ENCODE measurements at regions not wholly inside any gene's neighbourhood (a gene's known extent, or its start where the extent isn't known, plus 50 kb on each side); places are given as distances from the start of the nearest gene placed in this dataset.

DNA sequence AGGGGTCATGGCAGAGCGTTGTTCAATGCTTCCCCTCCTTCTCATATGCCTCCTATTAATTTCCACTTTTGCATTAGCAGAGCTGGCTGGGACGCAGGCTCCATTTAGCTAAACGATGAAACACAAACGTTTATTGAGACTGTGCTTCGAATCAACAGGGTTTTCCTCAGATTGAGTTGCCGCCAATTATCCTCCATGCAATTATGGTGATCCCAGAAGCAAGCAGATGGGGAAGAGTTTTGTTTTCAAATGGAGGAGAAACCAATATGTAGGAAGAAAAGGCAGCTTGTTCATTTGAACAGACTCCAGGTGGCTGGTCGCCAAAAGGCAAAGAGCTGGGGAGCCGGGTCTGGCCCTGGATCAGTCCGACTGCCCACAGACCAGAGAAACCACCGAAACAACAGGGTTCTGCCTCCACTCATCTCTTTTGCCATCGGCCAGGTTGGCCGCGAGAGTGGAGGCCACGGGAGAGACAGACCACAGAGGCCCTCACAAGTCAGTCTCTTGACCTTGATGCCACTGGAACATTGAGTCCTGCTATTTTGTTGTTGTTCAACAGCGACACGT, 184.8 kb downstream of the GBA3 start:
- Histone ChIP-seq H3K27me3 (replicated peaks in 2 of 5; ENCODE audit: control insufficient read depth in 4 of 5, insufficient read depth in 5 of 5, low read length in 4 of 5) (no peaks in the 10 kb centered on the region), H3K36me3 (ENCODE audit: control insufficient read depth in 4 of 4, insufficient read depth in 4 of 4, low read length in 3 of 4) (no peaks in the 10 kb centered on the region), H3K9me3 (ENCODE audit: control extremely low read depth in 1 of 5, control insufficient read depth in 4 of 5, insufficient read depth in 2 of 5, low read depth in 1 of 5, low read length in 4 of 5) (no peaks in the 10 kb centered on the region), H3K4me1 (ENCODE audit: control extremely low read depth in 1 of 4, control insufficient read depth in 4 of 4, insufficient read depth in 4 of 4, low read length in 3 of 4) (no peaks in the 10 kb centered on the region), H3K4me3 (ENCODE audit: control insufficient read depth in 1 of 7, extremely low read depth in 1 of 7, insufficient read depth in 4 of 7, low read depth in 2 of 7, low read length in 6 of 7) (no peak overlapping the region), H3K27ac (ENCODE audit: insufficient read depth in 1 of 2, low read depth in 1 of 2, low read length in 2 of 2, poor library complexity in 1 of 2, severe bottlenecking in 2 of 2) (no peak overlapping the region)
- ChIA-PET CTCF (no interaction called here), POLR2A (no interaction called here)
- no peak for DNase-seq
- 90% methylated on average over 16 of the region's 16 CpGs for WGBS (ENCODE audit: insufficient coverage)

DNA sequence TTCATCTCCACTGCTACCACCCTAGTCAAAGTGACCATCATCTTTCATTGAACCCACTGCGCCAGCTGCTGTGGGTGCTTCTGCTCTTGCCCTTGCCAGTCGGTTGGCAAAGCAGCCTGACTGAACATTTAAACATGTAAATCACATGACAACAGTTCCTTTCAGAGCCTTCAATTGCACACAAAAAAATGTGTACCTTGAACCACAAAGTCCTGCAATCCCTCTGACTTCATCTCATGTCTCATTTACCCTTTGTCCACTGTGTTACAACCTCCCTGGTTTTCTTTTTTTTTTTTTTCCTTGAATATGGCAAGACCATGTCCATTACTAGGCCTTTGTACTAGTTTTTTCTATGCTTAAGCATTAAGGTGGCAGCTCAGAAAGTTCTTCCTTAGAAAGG, 183.5 kb downstream of the GBA3 start:
- Histone ChIP-seq H3K27ac (ENCODE audit: insufficient read depth in 1 of 2, low read depth in 1 of 2, low read length in 2 of 2, poor library complexity in 1 of 2, severe bottlenecking in 2 of 2) (no peak overlapping the region), H3K36me3 (ENCODE audit: control insufficient read depth in 4 of 4, insufficient read depth in 4 of 4, low read length in 3 of 4) (no peaks in the 10 kb centered on the region), H3K4me3 (ENCODE audit: control insufficient read depth in 1 of 7, extremely low read depth in 1 of 7, insufficient read depth in 4 of 7, low read depth in 2 of 7, low read length in 6 of 7) (no peak overlapping the region), H3K4me1 (ENCODE audit: control extremely low read depth in 1 of 4, control insufficient read depth in 4 of 4, insufficient read depth in 4 of 4, low read length in 3 of 4) (no peaks in the 10 kb centered on the region), H3K9me3 (ENCODE audit: control extremely low read depth in 1 of 5, control insufficient read depth in 4 of 5, insufficient read depth in 2 of 5, low read depth in 1 of 5, low read length in 4 of 5) (no peaks in the 10 kb centered on the region), H3K27me3 (replicated peaks in 2 of 5; ENCODE audit: control insufficient read depth in 4 of 5, insufficient read depth in 5 of 5, low read length in 4 of 5) (no peaks in the 10 kb centered on the region)
- ChIA-PET POLR2A (no interaction called here), CTCF (no interaction called here)
- no peak for DNase-seq
- WGBS (ENCODE audit: insufficient coverage) = 94% methylated on average over 2 of the region's 2 CpGs

- H3K4me1 ChIP-seq (ENCODE audit: control extremely low read depth in 1 of 4, control insufficient read depth in 4 of 4, insufficient read depth in 4 of 4, low read length in 3 of 4) = no peaks in the 10 kb centered on the region
- ChIA-PET POLR2A (no interaction called here), CTCF (no interaction called here)
- 83% methylated on average over 2 of the region's 4 CpGs for WGBS (ENCODE audit: insufficient coverage)
- no peaks in the 10 kb centered on the region for H3K9me3 ChIP-seq (ENCODE audit: control extremely low read depth in 1 of 5, control insufficient read depth in 4 of 5, insufficient read depth in 2 of 5, low read depth in 1 of 5, low read length in 4 of 5)
- no peak overlapping the region for H3K4me3 ChIP-seq (ENCODE audit: control insufficient read depth in 1 of 7, extremely low read depth in 1 of 7, insufficient read depth in 4 of 7, low read depth in 2 of 7, low read length in 6 of 7)
- DNase-seq = no peak
- no peaks in the 10 kb centered on the region for H3K36me3 ChIP-seq (ENCODE audit: control insufficient read depth in 4 of 4, insufficient read depth in 4 of 4, low read length in 3 of 4)
- H3K27ac ChIP-seq (ENCODE audit: insufficient read depth in 1 of 2, low read depth in 1 of 2, low read length in 2 of 2, poor library complexity in 1 of 2, severe bottlenecking in 2 of 2) = no peak overlapping the region
- H3K27me3 ChIP-seq (replicated peaks in 2 of 5; ENCODE audit: control insufficient read depth in 4 of 5, insufficient read depth in 5 of 5, low read length in 4 of 5) = no peaks in the 10 kb centered on the region
These were observed 183.0 kb downstream of the GBA3 start for GRCh38 chr4:22875587-22876257.

DNA sequence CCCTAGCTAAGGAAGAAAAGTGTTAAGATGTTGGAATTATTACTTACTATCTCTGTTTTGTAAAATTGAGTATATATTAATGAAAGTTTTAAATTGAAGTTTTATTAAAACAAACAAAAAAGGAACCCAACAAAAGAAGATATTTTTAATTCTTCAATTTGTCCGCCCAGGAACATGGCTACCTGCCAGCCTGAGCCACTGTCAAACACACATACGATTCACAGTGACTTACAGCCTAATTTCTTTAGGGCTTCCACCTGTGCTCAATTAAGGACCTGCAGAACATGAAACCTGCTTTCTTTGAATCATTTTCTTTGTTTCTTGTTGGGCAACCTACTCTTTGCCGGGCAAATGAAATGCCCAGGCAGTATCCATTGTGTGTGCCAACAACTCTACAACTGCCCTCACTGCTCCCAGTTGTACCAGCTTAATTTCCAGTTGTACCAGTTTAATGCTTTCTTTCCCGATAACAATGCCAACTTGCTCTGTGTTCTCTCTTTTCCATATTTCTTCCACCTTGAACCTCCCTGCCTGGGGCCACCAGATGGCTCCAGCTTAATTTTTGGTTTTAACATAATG, 181.7 kb downstream of the GBA3 start:
- no peak for DNase-seq
- Histone ChIP-seq H3K4me1 (ENCODE audit: control extremely low read depth in 1 of 4, control insufficient read depth in 4 of 4, insufficient read depth in 4 of 4, low read length in 3 of 4) (no peaks in the 10 kb centered on the region), H3K9me3 (ENCODE audit: control extremely low read depth in 1 of 5, control insufficient read depth in 4 of 5, insufficient read depth in 2 of 5, low read depth in 1 of 5, low read length in 4 of 5) (no peaks in the 10 kb centered on the region), H3K36me3 (ENCODE audit: control insufficient read depth in 4 of 4, insufficient read depth in 4 of 4, low read length in 3 of 4) (no peaks in the 10 kb centered on the region), H3K27me3 (replicated peaks in 2 of 5; ENCODE audit: control insufficient read depth in 4 of 5, insufficient read depth in 5 of 5, low read length in 4 of 5) (no peaks in the 10 kb centered on the region), H3K27ac (ENCODE audit: insufficient read depth in 1 of 2, low read depth in 1 of 2, low read length in 2 of 2, poor library complexity in 1 of 2, severe bottlenecking in 2 of 2) (no peak overlapping the region), H3K4me3 (ENCODE audit: control insufficient read depth in 1 of 7, extremely low read depth in 1 of 7, insufficient read depth in 4 of 7, low read depth in 2 of 7, low read length in 6 of 7) (no peak overlapping the region)
- ChIA-PET POLR2A (no interaction called here), CTCF (no interaction called here)
- 96% methylated on average over 4 of the region's 4 CpGs for WGBS (ENCODE audit: insufficient coverage)

DNA sequence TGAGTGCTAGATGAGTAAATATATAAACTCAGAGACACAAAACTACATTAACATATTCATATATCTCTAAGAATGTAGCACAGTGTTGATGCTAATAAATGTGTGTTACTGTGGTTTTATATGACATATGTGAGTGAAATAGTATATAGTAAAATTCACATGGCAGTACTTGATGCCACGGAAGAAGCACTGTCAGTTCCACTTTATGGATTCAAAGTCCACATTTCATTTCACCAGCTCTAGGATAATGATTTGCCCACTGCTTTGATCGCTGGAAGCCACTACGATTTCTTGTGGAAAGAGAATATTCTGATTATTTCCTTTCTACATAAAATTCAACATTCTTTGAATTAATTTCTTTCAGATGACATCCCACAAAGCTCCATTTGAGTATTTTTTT, 181.2 kb downstream of the GBA3 start:
- no peak overlapping the region for H3K4me3 ChIP-seq (ENCODE audit: control insufficient read depth in 1 of 7, extremely low read depth in 1 of 7, insufficient read depth in 4 of 7, low read depth in 2 of 7, low read length in 6 of 7)
- no peaks in the 10 kb centered on the region for H3K27me3 ChIP-seq (replicated peaks in 2 of 5; ENCODE audit: control insufficient read depth in 4 of 5, insufficient read depth in 5 of 5, low read length in 4 of 5)
- H3K36me3 ChIP-seq (ENCODE audit: control insufficient read depth in 4 of 4, insufficient read depth in 4 of 4, low read length in 3 of 4) = no peaks in the 10 kb centered on the region
- H3K9me3 ChIP-seq (ENCODE audit: control extremely low read depth in 1 of 5, control insufficient read depth in 4 of 5, insufficient read depth in 2 of 5, low read depth in 1 of 5, low read length in 4 of 5) = no peaks in the 10 kb centered on the region
- ChIA-PET CTCF (interaction anchor here (1.2 kb wide), 1 partner anchor 13 kb away, joined by 3 read pairs; no protein-coding TSS in a partner anchor), POLR2A (no interaction called here)
- WGBS (ENCODE audit: insufficient coverage) = 100% methylated on average over 1 of the region's 3 CpGs
- no peak overlapping the region for H3K27ac ChIP-seq (ENCODE audit: insufficient read depth in 1 of 2, low read depth in 1 of 2, low read length in 2 of 2, poor library complexity in 1 of 2, severe bottlenecking in 2 of 2)
- no peaks in the 10 kb centered on the region for H3K4me1 ChIP-seq (ENCODE audit: control extremely low read depth in 1 of 4, control insufficient read depth in 4 of 4, insufficient read depth in 4 of 4, low read length in 3 of 4)
- no peak for DNase-seq

GRCh38 chr4:22870847-22871449, 178.2 kb downstream of the GBA3 start:
- 96% methylated on average over 4 of the region's 7 CpGs for WGBS (ENCODE audit: insufficient coverage)
- H3K9me3 ChIP-seq (ENCODE audit: control extremely low read depth in 1 of 5, control insufficient read depth in 4 of 5, insufficient read depth in 2 of 5, low read depth in 1 of 5, low read length in 4 of 5) = no peaks in the 10 kb centered on the region
- no peaks in the 10 kb centered on the region for H3K4me1 ChIP-seq (ENCODE audit: control extremely low read depth in 1 of 4, control insufficient read depth in 4 of 4, insufficient read depth in 4 of 4, low read length in 3 of 4)
- CTCF ChIA-PET = no interaction called here
- H3K36me3 ChIP-seq (ENCODE audit: control insufficient read depth in 4 of 4, insufficient read depth in 4 of 4, low read length in 3 of 4) = no peaks in the 10 kb centered on the region
- H3K27ac ChIP-seq (ENCODE audit: insufficient read depth in 1 of 2, low read depth in 1 of 2, low read length in 2 of 2, poor library complexity in 1 of 2, severe bottlenecking in 2 of 2) = no peak overlapping the region
- POLR2A ChIA-PET = no interaction called here
- DNase-seq = no peak
- H3K4me3 ChIP-seq (ENCODE audit: control insufficient read depth in 1 of 7, extremely low read depth in 1 of 7, insufficient read depth in 4 of 7, low read depth in 2 of 7, low read length in 6 of 7) = no peak overlapping the region
- no peaks in the 10 kb centered on the region for H3K27me3 ChIP-seq (replicated peaks in 2 of 5; ENCODE audit: control insufficient read depth in 4 of 5, insufficient read depth in 5 of 5, low read length in 4 of 5)

DNA sequence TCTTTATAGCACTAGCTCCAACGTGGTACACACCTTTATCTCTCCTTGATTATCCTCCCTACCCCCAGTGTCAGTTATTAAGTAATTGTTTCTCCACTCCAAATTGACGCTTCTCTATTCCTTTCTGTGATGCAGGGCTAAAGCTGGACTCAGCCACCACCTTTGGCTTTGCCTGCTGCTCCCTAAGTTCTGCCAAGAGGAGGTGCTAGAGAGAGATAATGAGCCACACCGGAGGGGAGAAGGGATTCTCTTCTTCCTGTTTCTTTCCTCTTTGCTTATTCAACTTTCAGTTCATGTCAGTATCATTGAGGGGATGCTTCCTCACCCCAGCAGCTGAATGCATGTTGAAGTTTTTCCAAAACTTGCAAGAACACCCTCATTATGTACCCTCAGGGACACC, 176.5 kb downstream of the GBA3 start:
- H3K4me3 ChIP-seq (ENCODE audit: control insufficient read depth in 1 of 7, extremely low read depth in 1 of 7, insufficient read depth in 4 of 7, low read depth in 2 of 7, low read length in 6 of 7) = no peak overlapping the region
- no peaks in the 10 kb centered on the region for H3K36me3 ChIP-seq (ENCODE audit: control insufficient read depth in 4 of 4, insufficient read depth in 4 of 4, low read length in 3 of 4)
- POLR2A ChIA-PET = no interaction called here
- 17% methylated on average over 2 of the region's 3 CpGs for WGBS (ENCODE audit: insufficient coverage)
- no peaks in the 10 kb centered on the region for H3K27me3 ChIP-seq (replicated peaks in 2 of 5; ENCODE audit: control insufficient read depth in 4 of 5, insufficient read depth in 5 of 5, low read length in 4 of 5)
- H3K9me3 ChIP-seq (ENCODE audit: control extremely low read depth in 1 of 5, control insufficient read depth in 4 of 5, insufficient read depth in 2 of 5, low read depth in 1 of 5, low read length in 4 of 5) = no peaks in the 10 kb centered on the region
- H3K27ac ChIP-seq (ENCODE audit: insufficient read depth in 1 of 2, low read depth in 1 of 2, low read length in 2 of 2, poor library complexity in 1 of 2, severe bottlenecking in 2 of 2) = no peak overlapping the region
- CTCF ChIA-PET = interaction anchor here (0.8 kb wide), 1 partner anchor 27 kb away, joined by 3 read pairs; no protein-coding TSS in a partner anchor
- peak in 1 of 3 donors; percentile 1 for DNase-seq
- no peaks in the 10 kb centered on the region for H3K4me1 ChIP-seq (ENCODE audit: control extremely low read depth in 1 of 4, control insufficient read depth in 4 of 4, insufficient read depth in 4 of 4, low read length in 3 of 4)
